ENCODE measurements at regions not wholly inside any gene's neighbourhood (a gene's known extent, or its start where the extent isn't known, plus 50 kb on each side); places are given as distances from the start of the nearest gene placed in this dataset.
"Not testable (repeated sequence)": the region's sequence is repeated elsewhere in the genome, so short reads cannot be mapped to it uniquely, and the experiment has no call there.

- Histone ChIP-seq H3K4me3 (ENCODE audit: low read depth, low read length) (no peak overlapping the region), H3K9me3 (ENCODE audit: control insufficient read depth, insufficient read depth, low read depth, low read length) (no peaks in the 10 kb centered on the region), H3K4me1 (ENCODE audit: control insufficient read depth, insufficient read depth, low read length) (no peaks in the 10 kb centered on the region), H3K27ac (ENCODE audit: extremely low read depth, low read depth, low read length) (no peak overlapping the region), H3K36me3 (ENCODE audit: control insufficient read depth in 2 of 2, insufficient read depth in 1 of 2, low read length in 2 of 2) (no peaks in the 10 kb centered on the region)
- no peak for TF ChIP-seq BCL6B (tag by site-specific recombination; IDR thresholded peaks at IDR 0.05)
- TF ChIP-seq KLF1 (tag by site-specific recombination; IDR thresholded peaks at IDR 0.05) = no peak
- no peak for TF ChIP-seq ZNF266 (tag by site-specific recombination; IDR thresholded peaks at IDR 0.05; ENCODE audit: low read depth)
- no peak for TF ChIP-seq ZNF157 (tag by site-specific recombination; IDR thresholded peaks at IDR 0.05)
- no peak for TF ChIP-seq PRDM6 (tag by site-specific recombination; IDR thresholded peaks at IDR 0.05)
- TF ChIP-seq ZNF664 (tag by site-specific recombination; IDR thresholded peaks at IDR 0.05) = no peak
- no peak for TF ChIP-seq ZNF561 (tag by site-specific recombination; IDR thresholded peaks at IDR 0.05; ENCODE audit: borderline replicate concordance)
- TF ChIP-seq ZNF10 (tag by site-specific recombination; IDR thresholded peaks at IDR 0.05) = no peak
- CTCF ChIA-PET = no interaction called here
- POLR2A ChIA-PET = no interaction called here
These were observed 150.7 kb downstream of the DEFB131A start for GRCh38 chr4:9594948-9595347.

- POLR2A ChIA-PET; H3K27ac ChIP-seq (ENCODE audit: extremely low read depth, low read depth, low read length); H3K9me3 ChIP-seq (ENCODE audit: control insufficient read depth, insufficient read depth, low read depth, low read length); H3K4me1 ChIP-seq (ENCODE audit: control insufficient read depth, insufficient read depth, low read length); CTCF ChIA-PET; H3K4me3 ChIP-seq (ENCODE audit: low read depth, low read length); H3K36me3 ChIP-seq (ENCODE audit: control insufficient read depth in 2 of 2, insufficient read depth in 1 of 2, low read length in 2 of 2): not testable (repeated sequence)
These were observed 151.3 kb downstream of the DEFB131A start for GRCh38 chr4:9595531-9595930.

DNA sequence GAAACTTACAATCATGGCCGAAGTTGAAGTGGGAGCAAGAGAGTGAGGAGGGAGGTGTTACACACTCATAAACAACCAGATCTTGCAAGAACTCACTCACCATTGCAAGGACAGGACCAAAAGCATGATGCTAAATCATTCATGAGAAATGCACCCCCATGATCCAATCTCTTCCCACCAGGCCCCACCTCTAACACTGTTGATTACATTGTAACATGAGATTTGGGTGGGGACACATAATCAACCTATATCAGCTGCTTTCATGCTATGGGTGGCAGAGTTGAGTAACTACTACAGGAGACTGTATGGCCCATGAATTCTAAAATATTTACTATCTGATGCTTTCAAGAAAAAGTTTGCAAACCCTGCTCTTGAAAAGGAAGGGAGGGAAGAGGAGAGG, 155.1 kb downstream of the DEFB131A start:
- CTCF ChIA-PET = no interaction called here
- H3K9me3 ChIP-seq (ENCODE audit: control insufficient read depth, insufficient read depth, low read depth, low read length) = no peaks in the 10 kb centered on the region
- TF ChIP-seq ZBTB1 (tag by site-specific recombination; IDR thresholded peaks at IDR 0.05) = no peak
- no peaks in the 10 kb centered on the region for H3K36me3 ChIP-seq (ENCODE audit: control insufficient read depth in 2 of 2, insufficient read depth in 1 of 2, low read length in 2 of 2)
- no peaks in the 10 kb centered on the region for H3K4me1 ChIP-seq (ENCODE audit: control insufficient read depth, insufficient read depth, low read length)
- H3K4me3 ChIP-seq (ENCODE audit: low read depth, low read length) = no peak overlapping the region
- no peak overlapping the region for H3K27ac ChIP-seq (ENCODE audit: extremely low read depth, low read depth, low read length)
- POLR2A ChIA-PET = no interaction called here

DNA sequence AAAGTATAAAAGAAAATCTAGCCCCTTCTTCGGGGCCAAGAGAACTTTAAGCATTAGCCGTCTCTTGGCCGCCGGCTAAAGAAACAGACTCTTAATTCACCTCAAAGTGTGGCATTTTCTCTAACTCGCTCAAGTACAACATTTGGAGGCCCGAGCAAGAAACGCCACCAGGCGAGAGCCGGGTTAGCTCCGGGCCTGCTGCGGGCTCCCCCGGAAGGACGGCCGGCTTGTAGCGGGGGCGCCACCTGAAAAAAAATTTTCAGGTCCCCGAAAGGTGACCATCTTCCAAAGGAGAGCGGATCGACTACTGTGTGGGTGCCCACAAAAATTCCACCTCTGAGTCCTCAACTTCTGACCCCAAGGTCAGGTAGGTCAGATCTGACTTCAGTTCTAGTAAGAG, 156.0 kb downstream of the DEFB131A start:
- Histone ChIP-seq H3K27ac (ENCODE audit: extremely low read depth, low read depth, low read length) (no peak overlapping the region), H3K9me3 (ENCODE audit: control insufficient read depth, insufficient read depth, low read depth, low read length) (no peaks in the 10 kb centered on the region), H3K36me3 (ENCODE audit: control insufficient read depth in 2 of 2, insufficient read depth in 1 of 2, low read length in 2 of 2) (no peaks in the 10 kb centered on the region), H3K4me1 (ENCODE audit: control insufficient read depth, insufficient read depth, low read length) (no peaks in the 10 kb centered on the region), H3K4me3 (ENCODE audit: low read depth, low read length) (no peak overlapping the region)
- ChIA-PET POLR2A (no interaction called here), CTCF (no interaction called here)
- TF ChIP-seq, protein P1, sequence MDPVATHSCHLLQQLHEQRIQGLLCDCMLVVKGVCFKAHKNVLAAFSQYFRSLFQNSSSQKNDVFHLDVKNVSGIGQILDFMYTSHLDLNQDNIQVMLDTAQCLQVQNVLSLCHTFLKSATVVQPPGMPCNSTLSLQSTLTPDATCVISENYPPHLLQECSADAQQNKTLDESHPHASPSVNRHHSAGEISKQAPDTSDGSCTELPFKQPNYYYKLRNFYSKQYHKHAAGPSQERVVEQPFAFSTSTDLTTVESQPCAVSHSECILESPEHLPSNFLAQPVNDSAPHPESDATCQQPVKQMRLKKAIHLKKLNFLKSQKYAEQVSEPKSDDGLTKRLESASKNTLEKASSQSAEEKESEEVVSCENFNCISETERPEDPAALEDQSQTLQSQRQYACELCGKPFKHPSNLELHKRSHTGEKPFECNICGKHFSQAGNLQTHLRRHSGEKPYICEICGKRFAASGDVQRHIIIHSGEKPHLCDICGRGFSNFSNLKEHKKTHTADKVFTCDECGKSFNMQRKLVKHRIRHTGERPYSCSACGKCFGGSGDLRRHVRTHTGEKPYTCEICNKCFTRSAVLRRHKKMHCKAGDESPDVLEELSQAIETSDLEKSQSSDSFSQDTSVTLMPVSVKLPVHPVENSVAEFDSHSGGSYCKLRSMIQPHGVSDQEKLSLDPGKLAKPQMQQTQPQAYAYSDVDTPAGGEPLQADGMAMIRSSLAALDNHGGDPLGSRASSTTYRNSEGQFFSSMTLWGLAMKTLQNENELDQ (tag by site-specific recombination; IDR thresholded peaks at IDR 0.05; ENCODE audit: low read depth) = no peak
- no peak for TF ChIP-seq BCL6B (tag by site-specific recombination; IDR thresholded peaks at IDR 0.05)
- no peak for TF ChIP-seq SCRT2 (tag by site-specific recombination; IDR thresholded peaks at IDR 0.05)
- TF ChIP-seq KLF1 (tag by site-specific recombination; IDR thresholded peaks at IDR 0.05) = no peak
- TF ChIP-seq ZNF639 (tag by site-specific recombination; IDR thresholded peaks at IDR 0.05) = no peak
- no peak for TF ChIP-seq ZNF10 (tag by site-specific recombination; IDR thresholded peaks at IDR 0.05)
- no peak for TF ChIP-seq ZNF433 (tag by site-specific recombination; IDR thresholded peaks at IDR 0.05; ENCODE audit: low read depth)
- TF ChIP-seq INSM2 (tag by site-specific recombination; IDR thresholded peaks at IDR 0.05) = no peak
- no peak for TF ChIP-seq GFI1B (tag by site-specific recombination; IDR thresholded peaks at IDR 0.05)
- TF ChIP-seq PRDM1 (tag by site-specific recombination; IDR thresholded peaks at IDR 0.05) = no peak
- no peak for TF ChIP-seq TRIM28 (IDR thresholded peaks at IDR 0.05; ENCODE audit: borderline replicate concordance, low read length)
- TF ChIP-seq ZNF146 (tag by site-specific recombination; IDR thresholded peaks at IDR 0.05) = no peak
- no peak for TF ChIP-seq MEIS1 (CRISPR knock-in tag; IDR thresholded peaks at IDR 0.05; ENCODE audit: borderline replicate concordance)

Measured in HEK293 (cell line).